ENCODE measurements at regions not wholly inside any gene's neighbourhood (a gene's known extent, or its start where the extent isn't known, plus 50 kb on each side); places are given as distances from the start of the nearest gene placed in this dataset.

GRCh38 chr5:25905646-25906045 is 1132.7 kb downstream of the CDH9 start:
- intact Hi-C loops (cut with DNase I), result no loop called here
- Histone ChIP-seq H3K27ac (no peak overlapping the region), H3K36me3 (no peaks in the 10 kb centered on the region), H3K4me3 (no peak overlapping the region), H3K4me1 (no peaks in the 10 kb centered on the region), H3K27me3 (no peaks in the 10 kb centered on the region), H3K9me3 (peaks cover 0 to 2% (median 0%) of the 10 kb centered on the region in 4 donors)
- DNase-seq, result no peak
- TF ChIP-seq CTCF (IDR thresholded peaks at IDR 0.05), result no peak
- TF ChIP-seq EP300 (IDR thresholded peaks at IDR 0.05), result no peak
- no peak for TF ChIP-seq POLR2AphosphoS5 (IDR thresholded peaks at IDR 0.05)
- no peak for TF ChIP-seq POLR2A (IDR thresholded peaks at IDR 0.05)
- WGBS, 2 donors, result 38 to 86% methylated on average over 2 of the region's 2 CpGs

GRCh38 chr5:25892211-25892610 is 1146.2 kb downstream of the CDH9 start:
- intact Hi-C loops (cut with DNase I), result no loop called here
- Histone ChIP-seq H3K4me1 (no peaks in the 10 kb centered on the region), H3K36me3 (no peaks in the 10 kb centered on the region), H3K9me3 (no peaks in the 10 kb centered on the region), H3K4me3 (no peak overlapping the region), H3K27ac (no peak overlapping the region), H3K27me3 (no peaks in the 10 kb centered on the region)
- TF ChIP-seq CTCF (IDR thresholded peaks at IDR 0.05) (no peak), EP300 (IDR thresholded peaks at IDR 0.05) (no peak), POLR2AphosphoS5 (IDR thresholded peaks at IDR 0.05) (no peak), POLR2A (IDR thresholded peaks at IDR 0.05) (no peak)
- 15 to 42% methylated on average over 2 of the region's 2 CpGs for WGBS, 2 donors
- no peak for DNase-seq

- intact Hi-C loops (cut with DNase I), result no loop called here
- TF ChIP-seq EP300 (IDR thresholded peaks at IDR 0.05) (no peak), POLR2A (IDR thresholded peaks at IDR 0.05) (no peak), POLR2AphosphoS5 (IDR thresholded peaks at IDR 0.05) (no peak), CTCF (IDR thresholded peaks at IDR 0.05) (no peak)
- Histone ChIP-seq H3K27ac (no peak overlapping the region), H3K4me3 (no peak overlapping the region), H3K9me3 (no peaks in the 10 kb centered on the region), H3K36me3 (no peaks in the 10 kb centered on the region), H3K27me3 (no peaks in the 10 kb centered on the region), H3K4me1 (no peaks in the 10 kb centered on the region)
- DNase-seq, result no peak
- 19 to 26% methylated on average over 2 of the region's 2 CpGs for WGBS, 2 donors
These were observed 1146.7 kb downstream of the CDH9 start for GRCh38 chr5:25891691-25892090.

GRCh38 chr5:25881318-25882036 is 1156.9 kb downstream of the CDH9 start:
- DNase-seq, result no peak
- TF ChIP-seq POLR2A (IDR thresholded peaks at IDR 0.05) (no peak), POLR2AphosphoS5 (IDR thresholded peaks at IDR 0.05) (no peak), CTCF (IDR thresholded peaks at IDR 0.05) (no peak), EP300 (IDR thresholded peaks at IDR 0.05) (no peak)
- H3K36me3 ChIP-seq, result no peaks in the 10 kb centered on the region
- WGBS, 2 donors, result 89 to 90% methylated on average over 6 of the region's 6 CpGs
- no peaks in the 10 kb centered on the region for H3K9me3 ChIP-seq
- no peaks in the 10 kb centered on the region for H3K27me3 ChIP-seq
- no peak overlapping the region for H3K4me3 ChIP-seq
- H3K4me1 ChIP-seq, result no peaks in the 10 kb centered on the region
- intact Hi-C loops (cut with DNase I), result no loop called here
- H3K27ac ChIP-seq, result no peak overlapping the region

- no peaks in the 10 kb centered on the region for H3K36me3 ChIP-seq
- WGBS, 2 donors, result 81 to 86% methylated on average over 3 of the region's 3 CpGs
- intact Hi-C loops (cut with DNase I), result no loop called here
- H3K9me3 ChIP-seq, result peaks cover 0 to 8% (median 0%) of the 10 kb centered on the region in 4 donors
- H3K27ac ChIP-seq, result no peak overlapping the region
- H3K27me3 ChIP-seq, result no peaks in the 10 kb centered on the region
- no peak overlapping the region for H3K4me3 ChIP-seq
- H3K4me1 ChIP-seq, result no peaks in the 10 kb centered on the region
- no peak for DNase-seq
- TF ChIP-seq POLR2A (IDR thresholded peaks at IDR 0.05) (no peak), CTCF (IDR thresholded peaks at IDR 0.05) (no peak), EP300 (IDR thresholded peaks at IDR 0.05) (no peak)
These were observed 1174.6 kb downstream of the CDH9 start for GRCh38 chr5:25863811-25864210.

All from sigmoid colon (tissue), 6 donors.